ENCODE measurements at regions not wholly inside any gene's neighbourhood (a gene's known extent, or its start where the extent isn't known, plus 50 kb on each side); places are given as distances from the start of the nearest gene placed in this dataset.
A peak's percentile ranks its signal among the peaks of the same experiment; 100 is the strongest.
"Not testable (repeated sequence)": the region's sequence is repeated elsewhere in the genome, so short reads cannot be mapped to it uniquely, and the experiment has no call there.

DNA sequence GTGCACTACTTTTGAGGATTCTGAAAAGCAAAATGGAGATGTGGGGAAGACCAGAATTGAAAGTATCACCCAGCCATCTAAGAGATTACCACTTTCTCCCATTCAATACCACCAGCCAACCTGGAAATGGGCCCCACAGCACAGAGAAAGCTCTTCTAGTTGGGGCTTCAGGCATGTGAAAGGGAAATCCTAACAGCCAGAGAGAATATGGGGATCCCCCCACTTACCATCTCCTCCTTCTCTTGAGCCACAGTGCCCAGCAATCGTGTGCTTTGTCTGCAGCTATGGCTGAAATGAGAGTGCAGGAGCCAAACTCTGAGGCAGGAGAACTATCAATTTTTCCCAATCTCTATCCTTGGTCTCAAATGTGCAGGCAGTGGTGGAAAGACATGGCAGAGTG lies 173.2 kb upstream of the KCTD7 start:
- DNase-seq (ENCODE audit: low read depth in 4 of 4, low spot score in 3 of 4) = not testable (repeated sequence)

DNA sequence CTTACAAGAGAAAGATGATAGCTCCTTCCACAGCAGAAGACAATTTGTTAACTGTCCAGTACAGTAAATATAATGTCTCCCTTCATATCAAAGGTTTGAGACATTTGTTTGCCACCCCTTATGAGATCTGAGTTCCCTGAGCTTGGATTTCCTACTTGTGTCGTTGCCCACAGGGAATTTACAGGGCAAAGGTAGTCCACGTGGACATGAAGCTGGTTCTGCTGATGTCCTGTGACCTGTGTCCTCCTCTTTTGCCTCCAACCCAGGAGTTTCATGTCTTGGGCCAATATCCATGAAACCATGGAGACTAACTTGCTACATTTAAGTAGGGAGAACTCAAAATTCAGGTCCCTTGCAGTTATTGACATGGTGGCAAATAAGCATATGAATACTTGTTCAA lies 172.2 kb upstream of the KCTD7 start:
- not testable (repeated sequence) for DNase-seq (ENCODE audit: low read depth in 4 of 4, low spot score in 3 of 4)

DNA sequence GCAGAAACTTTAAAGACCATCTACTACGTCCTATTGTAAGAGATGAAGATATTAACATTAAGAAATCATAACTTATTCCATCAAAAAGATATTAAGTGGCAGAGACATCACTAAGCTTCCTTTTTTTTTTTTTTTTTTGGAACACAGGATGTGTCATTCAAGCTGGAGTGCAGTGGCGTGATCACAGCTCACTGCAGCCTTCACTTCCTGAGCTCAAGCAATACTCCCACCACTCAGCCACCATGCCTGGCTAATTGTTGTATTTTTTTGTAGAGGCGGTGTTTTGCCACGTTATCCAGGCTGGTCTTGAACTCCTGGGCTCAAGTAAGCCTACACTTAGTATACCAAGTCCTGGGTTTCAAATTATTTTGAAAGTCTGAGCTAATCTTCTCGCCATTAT lies 169.7 kb upstream of the KCTD7 start:
- not testable (repeated sequence) for DNase-seq (ENCODE audit: low read depth in 4 of 4, low spot score in 3 of 4)

DNA sequence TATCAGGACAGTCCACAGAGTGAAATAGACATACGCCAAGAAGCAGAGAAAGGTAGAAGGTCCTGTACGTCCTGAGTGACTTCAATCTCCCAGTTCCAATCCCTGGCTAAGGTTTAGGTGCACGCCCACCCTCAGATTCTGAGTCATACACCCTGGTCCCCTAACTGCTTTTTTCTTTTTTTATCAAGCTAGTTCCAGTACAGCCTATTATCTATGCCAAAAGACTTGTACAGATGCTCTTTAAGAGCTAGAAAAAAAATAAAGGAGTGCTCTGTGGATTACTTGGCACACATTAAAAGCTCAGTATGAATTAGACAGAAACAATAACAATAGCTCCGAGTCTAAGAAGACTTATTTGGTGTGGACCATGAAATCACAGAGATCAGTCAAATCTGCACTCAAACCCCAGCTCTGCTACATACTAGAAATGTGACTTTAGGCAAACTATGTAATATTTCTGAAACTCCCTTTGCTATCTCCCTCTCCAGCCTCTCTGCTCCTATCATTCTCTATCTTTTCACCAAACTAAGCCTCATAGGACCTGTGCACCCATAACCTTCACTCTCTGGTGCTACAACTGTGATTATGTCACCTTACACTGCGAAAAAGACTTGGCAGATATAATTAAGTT lies 168.8 kb upstream of the KCTD7 start:
- DNase-seq (ENCODE audit: low read depth in 4 of 4, low spot score in 3 of 4) = not testable (repeated sequence)

DNA sequence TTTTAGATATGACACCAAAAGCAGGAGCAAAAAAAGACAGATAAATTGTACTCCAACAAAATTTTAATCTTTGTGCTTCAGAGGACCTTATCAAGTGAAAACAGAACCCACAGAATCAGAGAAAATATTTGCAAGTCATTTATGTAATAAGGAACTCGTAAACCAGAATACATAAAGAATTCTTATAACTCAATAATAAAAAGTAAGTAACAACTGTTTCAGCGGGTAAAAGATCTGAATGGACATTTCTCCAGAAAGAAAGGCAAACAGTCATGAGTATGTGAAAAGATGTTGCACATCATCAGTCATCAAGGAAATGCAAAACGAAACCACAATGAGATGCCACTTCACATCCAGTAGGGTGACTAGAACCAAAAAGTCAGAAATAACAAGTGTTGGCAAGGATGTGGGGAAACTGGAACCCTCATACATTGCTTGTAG lies 167.7 kb upstream of the KCTD7 start:
- no peak for DNase-seq (ENCODE audit: low read depth in 4 of 4, low spot score in 3 of 4)

DNA sequence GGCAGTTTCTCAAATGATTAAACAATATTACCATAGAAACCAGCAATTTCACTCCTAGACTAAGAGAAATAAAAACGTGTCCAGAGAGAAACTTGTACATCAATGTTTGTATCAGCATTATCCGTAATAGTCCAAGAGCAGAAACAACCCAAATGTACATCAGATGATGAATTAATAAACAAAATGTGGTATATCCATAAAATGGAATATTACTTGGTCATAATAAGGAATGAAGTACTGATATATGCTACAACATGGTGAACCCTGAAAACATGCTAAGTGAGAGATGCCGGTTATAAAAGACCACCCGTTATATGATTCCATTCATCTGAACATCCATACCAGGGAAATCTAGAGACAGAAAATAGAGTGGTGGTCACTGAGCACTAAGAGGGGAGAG lies 167.3 kb upstream of the KCTD7 start:
- not testable (repeated sequence) for DNase-seq (ENCODE audit: low read depth in 4 of 4, low spot score in 3 of 4)

DNA sequence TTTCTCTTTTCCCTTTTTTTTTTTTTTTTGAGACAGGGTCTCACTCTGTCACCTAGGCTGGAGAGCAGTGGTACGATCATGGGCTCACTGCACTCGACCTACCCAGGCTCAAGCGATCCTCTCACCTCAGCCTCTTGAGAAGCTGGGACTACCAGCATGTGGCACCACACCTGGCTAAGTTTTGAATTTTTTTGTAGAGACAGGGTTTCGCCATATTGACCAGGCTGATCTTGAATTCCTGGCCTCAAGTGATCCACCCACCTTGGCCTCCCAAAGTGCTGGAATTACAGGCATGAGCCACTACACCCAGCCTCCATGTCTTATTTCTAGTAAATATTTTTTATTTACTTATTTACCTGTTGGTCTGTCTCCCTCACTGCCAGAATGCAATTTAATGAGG lies 165.8 kb upstream of the KCTD7 start:
- not testable (repeated sequence) for DNase-seq (ENCODE audit: low read depth in 4 of 4, low spot score in 3 of 4)

DNA sequence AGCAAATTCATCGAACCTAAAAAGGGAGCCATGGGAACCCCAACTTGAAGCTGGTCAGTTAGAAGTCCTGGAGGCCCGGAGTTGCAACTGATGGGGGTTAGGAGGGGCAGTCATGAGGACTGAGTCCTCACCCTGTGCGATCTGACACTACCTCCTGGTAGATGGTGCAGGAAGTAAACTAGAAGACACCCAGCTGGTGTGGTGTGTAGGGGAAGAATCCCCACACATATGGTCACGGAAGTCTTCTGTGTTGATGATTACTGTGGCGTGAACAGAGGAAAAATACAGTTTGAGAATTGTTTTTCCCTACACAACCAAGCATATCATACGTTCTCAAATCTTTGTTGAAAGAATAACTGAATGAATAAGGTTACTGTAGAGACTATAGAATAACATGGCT lies 164.6 kb upstream of the KCTD7 start:
- no peak for DNase-seq (ENCODE audit: low read depth in 4 of 4, low spot score in 3 of 4)

DNA sequence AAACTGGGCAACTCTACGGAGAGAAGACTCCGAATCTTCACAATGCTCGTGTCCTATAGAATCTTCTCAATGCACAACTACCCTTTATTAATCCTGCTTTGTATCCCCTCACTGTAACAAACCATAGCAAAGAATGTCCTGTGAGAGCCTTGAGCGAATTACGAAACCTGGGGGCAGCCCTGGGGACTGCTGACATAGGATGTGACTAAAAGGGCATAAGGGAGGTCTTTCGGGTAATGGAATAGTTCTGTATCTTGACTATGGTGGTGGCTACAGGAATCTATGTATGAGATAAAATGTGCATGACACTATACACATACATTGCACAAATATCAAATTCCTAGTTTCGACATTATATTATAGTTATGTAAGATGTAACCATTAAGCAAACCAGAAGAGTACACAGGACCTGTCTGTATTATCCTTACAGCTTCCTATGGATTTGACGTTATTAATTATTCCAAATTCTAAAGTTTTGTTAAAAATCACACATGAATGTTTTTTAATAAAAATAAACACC lies 162.5 kb upstream of the KCTD7 start:
- no peak for DNase-seq (ENCODE audit: low read depth in 4 of 4, low spot score in 3 of 4)

DNA sequence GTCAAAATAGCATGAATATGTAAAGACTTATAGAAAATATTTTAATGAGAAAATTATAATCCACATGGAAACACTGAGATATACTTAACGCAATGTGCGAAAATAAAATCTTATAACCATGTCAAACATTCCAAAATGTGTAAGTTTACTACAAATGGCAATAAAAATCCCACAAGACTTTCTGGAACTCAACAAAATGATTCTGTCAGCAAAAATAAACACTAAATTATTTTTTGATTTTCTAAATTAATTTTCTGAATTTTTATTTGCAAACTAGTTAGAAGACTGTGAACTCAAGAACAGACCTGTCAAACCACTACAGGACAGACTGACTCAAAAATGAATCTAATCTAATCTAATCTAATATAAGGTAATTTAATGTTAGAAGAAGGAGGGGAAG lies 160.8 kb upstream of the KCTD7 start:
- DNase-seq (ENCODE audit: low read depth in 4 of 4, low spot score in 3 of 4) = no peak

DNA sequence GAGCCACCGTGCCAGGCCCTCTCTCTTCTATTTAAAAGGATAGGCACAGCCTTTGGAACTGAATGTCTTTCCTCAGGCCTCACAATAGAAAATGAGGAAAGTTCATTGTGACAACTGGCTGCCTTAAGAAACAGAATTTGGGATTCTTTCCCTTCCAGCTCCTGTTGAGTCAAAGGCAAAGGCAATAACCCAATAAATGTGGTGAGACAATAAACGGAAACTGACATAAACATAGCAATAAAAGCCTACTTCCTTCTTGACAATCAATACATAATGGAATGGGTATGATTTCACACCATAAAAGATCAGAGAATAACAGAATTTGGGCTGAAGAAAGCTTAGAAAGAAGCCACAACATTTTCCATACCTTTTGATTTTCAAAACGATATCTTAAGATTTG lies 155.6 kb upstream of the KCTD7 start:
- DNase-seq (ENCODE audit: low read depth in 4 of 4, low spot score in 3 of 4) = not testable (repeated sequence)

DNA sequence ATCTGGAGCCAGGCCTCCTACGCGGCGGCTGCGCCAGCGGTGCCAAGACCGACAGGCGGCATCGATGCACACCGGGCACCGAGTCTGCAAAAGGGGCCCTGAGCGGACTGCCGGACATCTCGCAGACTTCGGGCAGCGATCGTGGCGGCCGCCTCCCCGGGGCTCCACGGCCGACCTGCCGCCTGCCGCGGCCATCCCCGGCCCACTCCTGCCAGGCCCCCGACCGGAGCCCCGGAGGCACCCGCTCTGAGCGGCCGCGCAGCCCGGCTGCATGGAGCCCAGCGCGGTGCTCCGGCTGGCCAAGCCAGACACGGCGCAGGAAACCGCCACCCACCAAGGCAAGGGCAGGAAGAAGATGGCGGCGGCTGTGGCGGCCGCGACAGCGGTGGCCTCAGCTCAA lies 154.2 kb upstream of the KCTD7 start:
- DNase-seq (ENCODE audit: low read depth in 4 of 4, low spot score in 3 of 4) = no peak

DNA sequence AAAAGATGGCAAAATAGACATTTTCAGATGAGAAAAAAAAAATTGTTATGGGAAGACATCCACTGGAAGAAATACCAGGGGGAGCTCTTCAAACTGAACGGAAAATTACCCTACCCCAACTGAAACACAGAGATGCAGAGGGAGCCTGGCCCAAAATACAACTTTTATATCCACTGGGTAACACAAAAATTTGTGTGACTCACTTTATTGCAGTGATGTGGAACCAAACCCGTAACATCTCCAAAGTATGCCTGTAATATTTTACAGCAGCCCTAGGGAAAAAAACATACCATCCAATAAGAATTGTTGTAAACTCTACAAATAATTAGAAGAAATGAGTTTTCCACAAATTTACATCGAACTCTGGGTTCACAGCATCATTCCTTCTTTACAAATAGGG lies 152.6 kb upstream of the KCTD7 start:
- not testable (repeated sequence) for DNase-seq (ENCODE audit: low read depth in 4 of 4, low spot score in 3 of 4)

DNA sequence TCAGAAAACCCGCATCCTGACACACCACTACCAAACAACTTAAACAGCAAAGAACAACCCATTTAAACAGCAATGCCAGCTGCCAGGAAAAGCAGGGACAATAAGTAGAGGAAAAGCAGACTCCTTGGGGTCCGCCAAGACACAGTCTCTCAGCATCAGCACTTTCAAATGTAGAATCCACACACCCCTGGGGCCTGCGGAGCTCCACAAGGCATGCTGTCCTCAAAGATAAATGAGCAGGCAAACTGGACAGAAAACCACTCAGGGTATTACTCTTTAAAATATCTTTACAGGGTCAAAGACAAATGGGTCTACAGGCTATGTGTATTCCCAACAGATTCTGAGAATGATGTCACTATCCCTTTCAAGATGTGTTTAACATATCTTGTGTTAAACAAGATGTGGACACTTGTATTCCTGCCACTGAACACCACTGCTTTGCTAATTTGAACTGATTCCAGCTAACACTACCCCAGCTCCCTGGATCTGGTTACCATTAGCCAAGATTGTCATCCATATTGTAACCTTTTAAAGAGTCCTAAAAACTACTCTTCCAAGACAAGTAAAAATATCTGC lies 150.8 kb upstream of the KCTD7 start:
- DNase-seq (ENCODE audit: low read depth in 4 of 4, low spot score in 3 of 4) = not testable (repeated sequence)

DNA sequence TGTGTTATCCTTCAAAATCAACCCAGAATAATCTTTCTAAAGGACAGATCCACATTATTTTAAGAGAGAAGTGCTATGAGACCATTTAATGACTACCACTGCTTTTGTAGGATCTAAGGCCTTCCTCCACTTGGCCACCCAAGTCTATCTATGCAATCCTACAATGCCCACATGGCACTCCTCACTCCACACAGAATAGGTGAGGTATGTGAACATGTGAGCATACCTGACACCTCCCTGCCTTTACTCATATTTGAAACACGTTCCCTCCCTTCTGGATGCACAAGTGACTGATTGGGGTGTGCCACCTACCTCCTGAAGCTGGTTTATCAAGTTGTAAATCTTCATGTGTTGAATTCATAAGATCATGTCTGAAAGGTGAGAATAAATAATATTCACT lies 147.5 kb upstream of the KCTD7 start:
- DNase-seq (ENCODE audit: low read depth in 4 of 4, low spot score in 3 of 4) = not testable (repeated sequence)

DNA sequence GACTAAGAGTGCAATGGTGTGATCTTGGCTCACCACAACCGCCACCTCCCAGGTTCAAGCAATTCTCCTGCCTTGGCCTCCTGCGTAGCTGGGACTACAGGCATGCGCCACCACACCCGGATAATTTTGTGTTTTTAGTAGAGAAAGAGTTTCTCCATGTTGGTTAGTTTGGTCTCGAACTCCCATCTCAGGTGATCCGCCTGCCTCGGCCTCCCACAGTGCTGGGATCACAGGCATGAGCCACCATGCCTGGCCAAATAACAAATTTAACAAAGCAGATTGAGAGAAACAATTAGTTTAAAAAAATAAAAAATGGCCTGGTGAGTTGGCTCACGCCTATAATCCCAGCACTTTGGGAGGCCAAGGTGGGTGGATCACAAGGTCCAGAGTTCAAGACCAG lies 139.6 kb upstream of the KCTD7 start:
- not testable (repeated sequence) for DNase-seq (ENCODE audit: low read depth in 4 of 4, low spot score in 3 of 4)

DNA sequence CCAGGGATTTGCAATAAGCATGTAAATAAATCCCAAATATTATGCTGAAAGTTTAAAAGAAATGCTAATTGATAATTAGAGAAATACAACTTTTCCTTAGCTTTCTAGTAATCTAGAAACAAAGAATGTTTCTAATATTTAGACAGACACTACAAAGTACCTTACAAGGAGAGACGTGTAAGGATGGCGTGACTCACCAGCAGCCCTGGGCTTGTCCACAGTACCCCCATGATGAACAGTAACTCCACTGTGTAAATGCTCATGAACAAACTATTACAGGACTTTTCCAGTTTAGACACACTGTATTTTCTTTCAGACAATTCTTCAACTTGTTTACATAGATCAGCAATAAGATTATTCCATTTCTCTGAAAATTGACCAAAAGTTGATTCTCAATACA lies 138.9 kb upstream of the KCTD7 start:
- not testable (repeated sequence) for DNase-seq (ENCODE audit: low read depth in 4 of 4, low spot score in 3 of 4)

DNA sequence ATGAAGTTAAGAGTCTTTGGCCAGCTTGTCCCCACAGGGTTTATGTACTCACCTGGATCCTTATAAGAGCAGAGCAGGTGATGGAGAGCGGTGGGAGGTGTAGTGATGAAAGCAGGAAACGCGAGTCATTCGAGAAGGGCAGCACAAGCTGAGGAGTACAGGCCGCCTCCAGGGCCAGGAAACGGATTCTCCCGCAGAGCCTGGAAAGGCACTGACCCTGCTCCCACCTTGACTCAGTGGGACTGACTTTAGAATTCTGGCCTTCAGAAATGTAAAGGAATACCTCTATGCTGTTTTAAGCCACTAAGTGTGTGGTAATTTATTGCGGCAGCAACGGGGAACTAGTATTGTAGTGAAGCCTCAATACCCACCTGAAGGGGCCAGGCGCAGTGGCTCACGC lies 137.7 kb upstream of the KCTD7 start:
- not testable (repeated sequence) for DNase-seq (ENCODE audit: low read depth in 4 of 4, low spot score in 3 of 4)

DNA sequence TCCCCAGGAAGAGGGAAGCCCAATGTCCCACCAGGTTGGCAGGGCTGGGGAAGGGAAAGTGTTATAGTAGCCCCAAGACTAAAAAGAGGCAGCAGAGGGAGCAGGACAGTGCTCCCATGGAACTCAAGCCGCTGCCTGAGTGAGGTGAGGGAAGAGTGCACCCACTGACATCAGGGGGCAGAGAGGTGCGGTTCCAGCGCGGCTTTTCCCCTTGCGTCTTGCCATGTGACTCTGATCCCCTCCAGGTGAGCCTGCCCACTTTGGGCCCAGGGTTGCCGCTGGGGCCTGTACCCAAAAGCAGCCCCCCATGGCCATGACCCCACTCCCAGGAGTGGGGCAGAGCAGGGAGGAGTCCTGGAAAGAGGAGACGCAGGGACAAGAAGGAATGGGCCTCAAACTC lies 136.3 kb upstream of the KCTD7 start:
- DNase-seq (ENCODE audit: low read depth in 4 of 4, low spot score in 3 of 4) = not testable (repeated sequence)

DNA sequence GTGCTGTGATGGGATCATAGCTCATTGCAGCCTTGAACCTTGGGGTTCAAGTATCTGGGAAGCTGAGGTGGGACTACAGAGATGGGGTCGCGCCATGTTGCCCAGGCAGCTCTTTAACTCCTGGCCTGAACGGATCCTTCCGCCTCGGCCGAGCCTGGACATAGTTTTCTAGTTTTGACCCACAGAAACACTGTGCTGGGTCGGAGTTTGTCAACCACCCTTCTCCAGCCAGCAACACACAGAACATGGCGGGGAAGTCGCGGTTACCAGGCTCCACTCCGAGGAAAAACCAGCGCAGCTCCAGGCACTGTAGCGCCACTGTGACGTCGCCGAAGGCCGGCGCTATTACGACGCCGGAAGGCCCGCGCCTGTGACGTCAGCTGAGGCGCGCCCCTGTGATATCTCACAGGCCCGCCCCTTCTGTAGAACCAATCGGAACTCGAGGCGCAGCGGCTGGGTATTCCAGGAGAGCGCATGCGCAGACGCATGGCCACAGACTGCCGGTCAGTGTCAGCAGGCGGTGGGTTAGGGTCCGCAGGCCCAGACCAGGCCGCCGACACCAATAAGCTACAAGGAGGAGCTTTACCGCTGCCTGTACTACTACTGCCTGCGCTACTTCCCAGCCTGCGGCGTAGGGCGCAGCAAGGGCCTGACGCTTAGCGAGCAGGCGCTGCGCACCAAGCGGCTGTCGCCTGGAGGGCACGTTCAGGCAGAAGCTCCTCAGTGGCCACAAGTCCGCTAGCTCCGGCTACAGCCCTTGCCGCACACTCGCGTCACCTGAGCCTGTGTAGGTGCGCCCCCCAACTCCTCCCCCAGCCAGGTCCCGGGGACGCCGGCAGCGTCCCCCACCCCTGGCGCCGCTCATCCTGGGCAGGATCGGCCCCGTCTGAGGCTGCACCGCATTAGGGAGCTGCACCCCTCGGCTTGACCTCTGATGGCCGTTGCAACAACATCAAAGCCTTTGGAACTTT lies 135.2 kb upstream of the KCTD7 start:
- peak; percentile 95 to 98 (median 96) for DNase-seq (ENCODE audit: low read depth in 4 of 4, low spot score in 3 of 4)

DNA sequence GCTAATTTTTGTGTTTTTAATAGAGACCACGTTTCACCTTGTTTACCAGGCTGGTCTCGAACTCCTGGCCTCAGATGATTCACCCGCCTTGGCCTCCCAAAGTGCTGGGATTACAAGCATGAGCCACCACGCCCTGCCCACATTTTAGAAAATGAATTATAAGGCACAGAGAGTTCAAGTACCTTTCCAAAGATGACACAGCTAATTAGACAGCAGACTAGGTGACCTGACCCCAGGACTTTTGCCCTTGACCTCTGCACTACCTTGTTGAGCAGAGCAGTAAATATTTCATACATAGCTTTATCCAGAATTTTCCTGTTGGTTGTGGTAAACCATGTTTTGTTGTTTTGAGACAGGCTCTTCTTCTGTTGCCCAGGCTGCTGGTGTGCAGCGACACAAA lies 131.3 kb upstream of the KCTD7 start:
- no peak for DNase-seq (ENCODE audit: low read depth in 4 of 4, low spot score in 3 of 4)

Measured in left renal pelvis (tissue), 4 donors.